ENCODE measurements at regions not wholly inside any gene's neighbourhood (a gene's known extent, or its start where the extent isn't known, plus 50 kb on each side); places are given as distances from the start of the nearest gene placed in this dataset.

GRCh38 chr2:48860380-48860779 lies 104.9 kb upstream of the LHCGR start:
- H3K4me1 ChIP-seq: no peaks in the 10 kb centered on the region
- no peak overlapping the region for H3K4me3 ChIP-seq

DNA sequence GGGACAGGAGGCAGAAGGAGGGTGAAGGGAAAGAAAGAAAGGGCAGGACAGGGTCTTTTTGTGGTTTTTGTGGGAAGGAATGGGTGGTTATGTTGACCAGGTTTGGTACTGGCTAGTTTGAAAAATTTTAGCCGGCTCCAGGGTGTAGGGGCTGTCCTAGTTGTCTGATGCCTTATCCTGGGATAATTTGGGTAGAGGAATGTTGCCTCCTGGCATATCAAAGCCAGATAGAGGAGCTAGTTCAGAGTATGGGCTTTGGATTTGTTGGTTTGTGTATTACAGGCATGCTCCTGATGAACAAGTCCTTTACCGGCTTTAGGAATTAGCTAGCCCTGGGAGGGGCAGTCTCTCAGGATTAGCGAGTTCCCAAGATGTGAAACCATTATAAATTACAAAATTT lies 101.1 kb upstream of the LHCGR start:
- no peaks in the 10 kb centered on the region for H3K9me3 ChIP-seq

More at GRCh38 chr2:48860380-48860779, 104.9 kb upstream of the LHCGR start:
- Histone ChIP-seq H3K36me3 (no peaks in the 10 kb centered on the region), H3K9me3 (no peaks in the 10 kb centered on the region), H3K27ac (no peak overlapping the region), H3K27me3 (no peaks in the 10 kb centered on the region)
- DNase-seq (no peak), ATAC-seq (no peak)
- intact Hi-C loops (cut with DNase I; ENCODE audit: low total_unique reads): no loop called here
- TF ChIP-seq, protein P1, sequence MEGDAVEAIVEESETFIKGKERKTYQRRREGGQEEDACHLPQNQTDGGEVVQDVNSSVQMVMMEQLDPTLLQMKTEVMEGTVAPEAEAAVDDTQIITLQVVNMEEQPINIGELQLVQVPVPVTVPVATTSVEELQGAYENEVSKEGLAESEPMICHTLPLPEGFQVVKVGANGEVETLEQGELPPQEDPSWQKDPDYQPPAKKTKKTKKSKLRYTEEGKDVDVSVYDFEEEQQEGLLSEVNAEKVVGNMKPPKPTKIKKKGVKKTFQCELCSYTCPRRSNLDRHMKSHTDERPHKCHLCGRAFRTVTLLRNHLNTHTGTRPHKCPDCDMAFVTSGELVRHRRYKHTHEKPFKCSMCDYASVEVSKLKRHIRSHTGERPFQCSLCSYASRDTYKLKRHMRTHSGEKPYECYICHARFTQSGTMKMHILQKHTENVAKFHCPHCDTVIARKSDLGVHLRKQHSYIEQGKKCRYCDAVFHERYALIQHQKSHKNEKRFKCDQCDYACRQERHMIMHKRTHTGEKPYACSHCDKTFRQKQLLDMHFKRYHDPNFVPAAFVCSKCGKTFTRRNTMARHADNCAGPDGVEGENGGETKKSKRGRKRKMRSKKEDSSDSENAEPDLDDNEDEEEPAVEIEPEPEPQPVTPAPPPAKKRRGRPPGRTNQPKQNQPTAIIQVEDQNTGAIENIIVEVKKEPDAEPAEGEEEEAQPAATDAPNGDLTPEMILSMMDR (IDR thresholded peaks at IDR 0.05 in 4 of 5, conservative IDR thresholded peaks at IDR 0.05 in 1 of 5): no peak
- no peak for TF ChIP-seq POLR2A (IDR thresholded peaks at IDR 0.05)
- in situ Hi-C loops (cut with MboI; ENCODE audit: low sequenced_read_pairs in 4 of 4): no loop called here

DNA sequence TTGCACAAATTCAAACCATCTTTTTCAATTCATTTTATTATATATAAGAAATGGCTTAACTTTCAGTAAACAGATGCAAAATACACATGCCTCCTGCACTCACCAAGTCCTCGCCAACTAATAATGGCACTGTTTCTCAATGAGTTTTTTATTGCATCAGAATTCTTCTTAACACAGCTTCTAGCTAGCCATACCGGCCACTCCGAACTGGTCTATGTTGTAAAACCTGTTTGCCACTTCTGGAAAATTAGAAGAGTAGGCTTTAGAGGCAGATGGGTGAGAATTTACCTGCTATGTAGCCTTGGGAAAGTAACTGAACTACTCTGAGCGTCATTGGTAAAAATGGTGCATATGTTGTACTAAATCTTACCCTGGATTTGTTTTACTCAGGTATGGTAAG lies 100.6 kb upstream of the LHCGR start:
- DNase-seq: no peak
- no peaks in the 10 kb centered on the region for H3K4me1 ChIP-seq
- in situ Hi-C loops (cut with MboI; ENCODE audit: low sequenced_read_pairs in 4 of 4): no loop called here
- H3K9me3 ChIP-seq: no peaks in the 10 kb centered on the region
- no peak for ATAC-seq
- TF ChIP-seq, protein P1 (IDR thresholded peaks at IDR 0.05 in 4 of 5, conservative IDR thresholded peaks at IDR 0.05 in 1 of 5): no peak
- no peak for TF ChIP-seq POLR2A (IDR thresholded peaks at IDR 0.05)
- H3K36me3 ChIP-seq: no peaks in the 10 kb centered on the region
- H3K27ac ChIP-seq: no peak overlapping the region
- no peak overlapping the region for H3K4me3 ChIP-seq
- H3K27me3 ChIP-seq: no peaks in the 10 kb centered on the region
- intact Hi-C loops (cut with DNase I; ENCODE audit: low total_unique reads): no loop called here

More for the DNA sequence above, 101.1 kb upstream of the LHCGR start:
- TF ChIP-seq, protein P1 (IDR thresholded peaks at IDR 0.05 in 4 of 5, conservative IDR thresholded peaks at IDR 0.05 in 1 of 5): no peak
- TF ChIP-seq POLR2A (IDR thresholded peaks at IDR 0.05): no peak
- no peaks in the 10 kb centered on the region for H3K4me1 ChIP-seq
- no peak overlapping the region for H3K27ac ChIP-seq
- H3K27me3 ChIP-seq: no peaks in the 10 kb centered on the region
- ATAC-seq (no peak), DNase-seq (no peak)
- in situ Hi-C loops (cut with MboI; ENCODE audit: low sequenced_read_pairs in 4 of 4) (no loop called here), intact Hi-C loops (cut with DNase I; ENCODE audit: low total_unique reads) (no loop called here)
- no peak overlapping the region for H3K4me3 ChIP-seq
- H3K36me3 ChIP-seq: no peaks in the 10 kb centered on the region

- Histone ChIP-seq H3K27ac (no peak overlapping the region), H3K9me3 (no peaks in the 10 kb centered on the region), H3K27me3 (no peaks in the 10 kb centered on the region), H3K4me1 (no peaks in the 10 kb centered on the region), H3K4me3 (no peak overlapping the region), H3K36me3 (no peaks in the 10 kb centered on the region)
- in situ Hi-C loops (cut with MboI; ENCODE audit: low sequenced_read_pairs in 4 of 4) (no loop called here), intact Hi-C loops (cut with DNase I; ENCODE audit: low total_unique reads) (no loop called here)
- ATAC-seq: no peak
- no peak for DNase-seq
- TF ChIP-seq, protein P1 (IDR thresholded peaks at IDR 0.05 in 4 of 5, conservative IDR thresholded peaks at IDR 0.05 in 1 of 5): no peak
- TF ChIP-seq POLR2A (IDR thresholded peaks at IDR 0.05): no peak
Measured at GRCh38 chr2:48855142-48855541, 99.6 kb upstream of the LHCGR start.

DNA sequence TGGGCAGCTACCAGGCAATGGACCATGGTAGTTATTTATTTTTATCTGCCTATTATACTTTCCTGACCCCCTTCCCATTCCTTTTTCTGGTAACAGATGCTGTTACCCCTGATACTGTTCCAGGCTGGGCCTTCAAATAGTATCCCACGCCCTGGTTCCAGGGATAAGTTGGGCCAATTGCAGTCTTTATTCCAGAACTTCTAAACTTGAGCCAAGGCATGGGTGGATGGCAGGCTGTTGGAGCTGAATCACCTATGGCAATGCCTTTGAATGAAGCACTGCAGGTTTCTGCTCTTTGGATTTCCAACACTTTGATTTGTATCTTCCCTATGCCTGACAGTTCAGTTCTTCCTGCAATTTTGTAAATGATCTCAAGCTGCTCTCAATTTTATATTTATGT lies 99.2 kb upstream of the LHCGR start:
- Histone ChIP-seq H3K36me3 (no peaks in the 10 kb centered on the region), H3K27me3 (no peaks in the 10 kb centered on the region), H3K4me1 (no peaks in the 10 kb centered on the region), H3K27ac (no peak overlapping the region), H3K9me3 (no peaks in the 10 kb centered on the region), H3K4me3 (no peak overlapping the region)
- in situ Hi-C loops (cut with MboI; ENCODE audit: low sequenced_read_pairs in 4 of 4): no loop called here
- TF ChIP-seq, protein P1 (IDR thresholded peaks at IDR 0.05 in 4 of 5, conservative IDR thresholded peaks at IDR 0.05 in 1 of 5): no peak
- no peak for TF ChIP-seq POLR2A (IDR thresholded peaks at IDR 0.05)
- no peak for ATAC-seq
- no peak for DNase-seq
- intact Hi-C loops (cut with DNase I; ENCODE audit: low total_unique reads): no loop called here

Data from gastrocnemius medialis (tissue), 4 donors.